ENCODE measurements at regions not wholly inside any gene's neighbourhood (a gene's known extent, or its start where the extent isn't known, plus 50 kb on each side); places are given as distances from the start of the nearest gene placed in this dataset.

DNA sequence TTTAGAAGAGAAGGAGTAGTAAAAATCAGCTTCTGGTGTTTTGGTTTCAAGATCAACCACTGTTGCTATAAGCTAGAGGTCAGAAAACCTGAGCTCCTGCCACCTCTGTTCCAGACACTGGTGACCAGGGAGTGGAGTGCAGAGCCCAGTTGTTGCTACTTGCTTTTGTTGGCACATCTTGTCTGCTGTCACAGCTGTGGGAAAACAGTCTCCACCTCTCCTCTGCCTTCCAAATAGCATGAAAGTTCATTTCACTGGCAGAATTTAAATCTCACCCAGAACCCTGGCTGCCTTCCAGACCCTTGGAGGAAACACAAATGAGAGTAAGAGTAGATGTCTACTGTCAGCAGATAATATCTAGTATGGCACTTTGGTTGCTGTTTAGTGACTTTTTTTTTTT lies 297.5 kb upstream of the KLF3 start:
- H3K9ac ChIP-seq: no peak overlapping the region
- peaks cover 23% of the 10 kb centered on the region for H3K4me1 ChIP-seq
- no peak overlapping the region for H2AFZ ChIP-seq
- no peaks in the 10 kb centered on the region for H3K9me3 ChIP-seq (ENCODE audit: control insufficient read depth, low read length)
- TF ChIP-seq, protein P1, sequence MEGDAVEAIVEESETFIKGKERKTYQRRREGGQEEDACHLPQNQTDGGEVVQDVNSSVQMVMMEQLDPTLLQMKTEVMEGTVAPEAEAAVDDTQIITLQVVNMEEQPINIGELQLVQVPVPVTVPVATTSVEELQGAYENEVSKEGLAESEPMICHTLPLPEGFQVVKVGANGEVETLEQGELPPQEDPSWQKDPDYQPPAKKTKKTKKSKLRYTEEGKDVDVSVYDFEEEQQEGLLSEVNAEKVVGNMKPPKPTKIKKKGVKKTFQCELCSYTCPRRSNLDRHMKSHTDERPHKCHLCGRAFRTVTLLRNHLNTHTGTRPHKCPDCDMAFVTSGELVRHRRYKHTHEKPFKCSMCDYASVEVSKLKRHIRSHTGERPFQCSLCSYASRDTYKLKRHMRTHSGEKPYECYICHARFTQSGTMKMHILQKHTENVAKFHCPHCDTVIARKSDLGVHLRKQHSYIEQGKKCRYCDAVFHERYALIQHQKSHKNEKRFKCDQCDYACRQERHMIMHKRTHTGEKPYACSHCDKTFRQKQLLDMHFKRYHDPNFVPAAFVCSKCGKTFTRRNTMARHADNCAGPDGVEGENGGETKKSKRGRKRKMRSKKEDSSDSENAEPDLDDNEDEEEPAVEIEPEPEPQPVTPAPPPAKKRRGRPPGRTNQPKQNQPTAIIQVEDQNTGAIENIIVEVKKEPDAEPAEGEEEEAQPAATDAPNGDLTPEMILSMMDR (IDR thresholded peaks at IDR 0.05): no peak
- no peaks in the 10 kb centered on the region for H3K36me3 ChIP-seq (ENCODE audit: control insufficient read depth, insufficient read depth, low read length)
- no peaks in the 10 kb centered on the region for H3K27me3 ChIP-seq (ENCODE audit: control insufficient read depth, insufficient read depth, low read length)
- peak overlapping the region; percentile 34 for H3K4me2 ChIP-seq (ENCODE audit: low read length)
- H3K4me3 ChIP-seq (ENCODE audit: low read depth, low read length): no peak overlapping the region
- no peaks in the 10 kb centered on the region for H3K79me2 ChIP-seq
- H3K27ac ChIP-seq: peak overlapping the region; percentile 90

DNA sequence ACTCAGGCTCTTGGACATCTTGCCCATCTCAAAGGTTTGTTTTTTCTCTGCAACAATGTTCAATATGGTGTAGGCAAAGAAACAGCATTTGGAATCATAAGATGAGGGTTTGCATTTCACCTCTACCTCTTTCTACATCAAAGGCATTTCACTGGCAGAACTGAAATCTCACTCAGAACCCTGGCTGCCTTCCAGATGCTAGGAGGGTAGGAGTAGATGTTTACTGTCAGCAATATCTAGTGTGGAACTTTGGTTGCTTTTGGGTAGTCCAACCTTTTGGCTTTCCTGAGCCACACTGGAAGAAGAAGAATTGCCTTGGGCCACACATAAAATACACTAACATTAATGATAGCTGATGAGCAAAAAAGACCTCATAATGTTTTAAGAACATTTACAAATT lies 297.0 kb upstream of the KLF3 start:
- H3K27ac ChIP-seq: peak overlapping the region; percentile 90
- peak overlapping the region; percentile 11 for H2AFZ ChIP-seq
- H3K79me2 ChIP-seq: no peaks in the 10 kb centered on the region
- no peaks in the 10 kb centered on the region for H3K9me3 ChIP-seq (ENCODE audit: control insufficient read depth, low read length)
- H3K27me3 ChIP-seq (ENCODE audit: control insufficient read depth, insufficient read depth, low read length): no peaks in the 10 kb centered on the region
- no peak overlapping the region for H3K9ac ChIP-seq
- TF ChIP-seq, protein P1 (IDR thresholded peaks at IDR 0.05): no peak
- no peak overlapping the region for H3K4me3 ChIP-seq (ENCODE audit: low read depth, low read length)
- no peak overlapping the region for H3K4me2 ChIP-seq (ENCODE audit: low read length)
- H3K36me3 ChIP-seq (ENCODE audit: control insufficient read depth, insufficient read depth, low read length): no peaks in the 10 kb centered on the region
- H3K4me1 ChIP-seq: peaks cover 23% of the 10 kb centered on the region

DNA sequence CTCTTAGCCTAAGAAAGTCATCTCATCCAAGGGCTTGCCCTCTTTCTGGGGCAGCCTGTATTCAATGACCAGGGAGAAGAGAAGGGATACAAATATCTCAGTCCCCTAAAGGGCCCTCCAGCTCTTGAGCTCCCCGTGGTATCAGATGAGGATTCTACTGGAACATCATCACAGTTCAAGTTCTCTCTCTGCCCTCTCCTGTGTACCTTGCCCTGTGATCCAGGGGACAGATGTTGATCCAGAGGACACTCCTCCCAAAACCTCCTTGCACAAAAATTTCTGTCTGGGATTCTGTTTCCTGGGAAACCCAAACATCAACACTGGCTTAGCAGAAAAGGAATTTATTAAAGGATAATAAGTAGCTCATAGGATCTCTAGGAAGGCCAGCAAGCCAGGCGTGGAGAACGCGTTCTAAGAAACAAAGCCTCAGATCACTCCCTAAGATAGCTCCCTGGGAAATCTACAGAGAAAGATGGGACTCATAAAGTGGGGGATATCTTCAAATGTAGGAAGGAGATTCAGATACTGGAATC lies 296.3 kb upstream of the KLF3 start:
- Histone ChIP-seq H3K27me3 (ENCODE audit: control insufficient read depth, insufficient read depth, low read length) (no peaks in the 10 kb centered on the region), H2AFZ (no peak overlapping the region), H3K36me3 (ENCODE audit: control insufficient read depth, insufficient read depth, low read length) (no peaks in the 10 kb centered on the region), H3K4me1 (peaks cover 23% of the 10 kb centered on the region), H3K4me3 (ENCODE audit: low read depth, low read length) (no peak overlapping the region), H3K9me3 (ENCODE audit: control insufficient read depth, low read length) (no peaks in the 10 kb centered on the region), H3K79me2 (no peaks in the 10 kb centered on the region), H3K9ac (no peak overlapping the region), H3K27ac (peak overlapping the region; percentile 90), H3K4me2 (ENCODE audit: low read length) (peak overlapping the region; percentile 15)
- TF ChIP-seq, protein P1 (IDR thresholded peaks at IDR 0.05): no peak

- H3K9ac ChIP-seq: no peak overlapping the region
- H3K27me3 ChIP-seq (ENCODE audit: control insufficient read depth, insufficient read depth, low read length): no peaks in the 10 kb centered on the region
- peaks cover 23% of the 10 kb centered on the region for H3K4me1 ChIP-seq
- H2AFZ ChIP-seq: no peak overlapping the region
- TF ChIP-seq, protein P1 (IDR thresholded peaks at IDR 0.05): no peak
- no peaks in the 10 kb centered on the region for H3K9me3 ChIP-seq (ENCODE audit: control insufficient read depth, low read length)
- H3K4me2 ChIP-seq (ENCODE audit: low read length): no peak overlapping the region
- peak overlapping the region; percentile 90 for H3K27ac ChIP-seq
- H3K79me2 ChIP-seq: no peaks in the 10 kb centered on the region
- H3K4me3 ChIP-seq (ENCODE audit: low read depth, low read length): no peak overlapping the region
- no peaks in the 10 kb centered on the region for H3K36me3 ChIP-seq (ENCODE audit: control insufficient read depth, insufficient read depth, low read length)
Measured at GRCh38 chr4:38368613-38369012, 295.4 kb upstream of the KLF3 start.

DNA sequence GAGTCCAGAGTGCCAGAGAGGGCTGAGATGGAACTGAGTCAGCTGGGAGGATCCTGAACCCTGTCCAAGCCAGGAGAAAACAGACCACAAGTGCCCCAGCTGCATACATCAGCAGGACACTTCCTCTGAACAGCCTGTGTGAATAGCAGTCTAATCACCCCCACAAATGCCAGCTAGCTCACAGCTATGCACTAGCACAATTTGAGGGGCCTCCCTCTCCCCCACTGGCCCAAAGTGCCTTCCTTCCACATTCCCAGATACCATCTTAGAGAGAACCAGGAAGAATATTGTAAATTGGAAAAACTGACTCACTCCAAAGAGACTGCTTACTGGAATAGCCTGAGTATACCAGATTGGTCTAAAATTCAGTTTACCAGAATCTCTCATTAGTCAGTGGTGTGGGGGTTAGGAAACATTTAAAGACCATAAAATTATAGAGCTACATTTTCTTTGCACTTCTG lies 292.6 kb upstream of the KLF3 start:
- TF ChIP-seq, protein P1 (IDR thresholded peaks at IDR 0.05): no peak
- no peak overlapping the region for H3K27ac ChIP-seq
- H3K4me2 ChIP-seq (ENCODE audit: low read length): no peak overlapping the region
- no peaks in the 10 kb centered on the region for H3K27me3 ChIP-seq (ENCODE audit: control insufficient read depth, insufficient read depth, low read length)
- H3K79me2 ChIP-seq: no peaks in the 10 kb centered on the region
- H2AFZ ChIP-seq: no peak overlapping the region
- no peak overlapping the region for H3K9ac ChIP-seq
- peaks cover 9% of the 10 kb centered on the region for H3K4me1 ChIP-seq
- H3K4me3 ChIP-seq (ENCODE audit: low read depth, low read length): no peak overlapping the region
- H3K9me3 ChIP-seq (ENCODE audit: control insufficient read depth, low read length): no peaks in the 10 kb centered on the region
- no peaks in the 10 kb centered on the region for H3K36me3 ChIP-seq (ENCODE audit: control insufficient read depth, insufficient read depth, low read length)
